Amniotic stem cell (primary cell): ENCODE measurements at regions not wholly inside any gene's neighbourhood (a gene's known extent, or its start where the extent isn't known, plus 50 kb on each side); places are given as distances from the start of the nearest gene placed in this dataset.

Source experiments
- DNase-seq: peaks from one replicate; lab custom pipeline; 2025; lab: John Stamatoyannopoulos, UW

DNA sequence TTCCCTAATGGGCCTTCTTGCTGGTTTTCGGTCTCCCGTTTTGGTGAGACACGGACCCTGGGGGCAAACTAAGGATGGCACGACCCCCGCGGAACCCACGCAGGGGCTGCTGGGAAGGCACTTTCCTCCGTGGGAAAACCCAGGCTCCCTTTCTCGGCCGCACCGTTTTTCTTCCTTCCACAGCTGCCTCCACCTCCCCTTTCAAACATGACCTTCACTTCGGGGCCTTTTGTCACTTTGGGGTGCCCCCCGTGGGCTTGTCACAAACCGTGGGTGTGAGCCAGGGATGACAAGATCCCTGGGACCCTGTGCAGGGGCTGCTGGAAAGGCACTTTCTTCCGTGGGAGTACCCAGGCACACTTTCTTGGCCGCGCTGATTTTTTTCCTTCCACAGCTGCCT, 268.7 kb downstream of the ALG10 start:
- no peak for DNase-seq

DNA sequence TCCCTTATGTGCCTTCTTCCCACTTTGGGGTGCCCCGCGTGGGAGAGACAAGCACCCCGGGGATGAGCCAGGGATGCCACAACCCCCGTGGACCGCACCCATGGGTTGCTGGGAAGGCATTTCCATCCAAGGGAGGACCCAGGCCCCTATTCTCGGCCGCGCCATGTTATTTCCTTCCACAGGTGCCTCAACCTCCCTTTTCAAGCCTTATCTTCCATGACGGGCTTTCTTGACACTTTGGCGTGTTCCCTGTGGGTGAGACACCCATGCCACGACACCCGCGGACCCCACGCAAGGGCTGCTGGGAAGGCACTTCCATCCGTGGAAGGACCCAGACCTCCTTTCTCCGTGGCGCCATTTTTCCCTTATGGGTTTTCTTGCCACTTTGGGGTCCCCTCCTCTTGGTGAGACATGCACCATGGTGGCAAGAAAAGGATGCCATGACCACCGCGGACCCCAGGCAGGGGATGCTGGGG, 269.2 kb downstream of the ALG10 start:
- no peak for DNase-seq

DNA sequence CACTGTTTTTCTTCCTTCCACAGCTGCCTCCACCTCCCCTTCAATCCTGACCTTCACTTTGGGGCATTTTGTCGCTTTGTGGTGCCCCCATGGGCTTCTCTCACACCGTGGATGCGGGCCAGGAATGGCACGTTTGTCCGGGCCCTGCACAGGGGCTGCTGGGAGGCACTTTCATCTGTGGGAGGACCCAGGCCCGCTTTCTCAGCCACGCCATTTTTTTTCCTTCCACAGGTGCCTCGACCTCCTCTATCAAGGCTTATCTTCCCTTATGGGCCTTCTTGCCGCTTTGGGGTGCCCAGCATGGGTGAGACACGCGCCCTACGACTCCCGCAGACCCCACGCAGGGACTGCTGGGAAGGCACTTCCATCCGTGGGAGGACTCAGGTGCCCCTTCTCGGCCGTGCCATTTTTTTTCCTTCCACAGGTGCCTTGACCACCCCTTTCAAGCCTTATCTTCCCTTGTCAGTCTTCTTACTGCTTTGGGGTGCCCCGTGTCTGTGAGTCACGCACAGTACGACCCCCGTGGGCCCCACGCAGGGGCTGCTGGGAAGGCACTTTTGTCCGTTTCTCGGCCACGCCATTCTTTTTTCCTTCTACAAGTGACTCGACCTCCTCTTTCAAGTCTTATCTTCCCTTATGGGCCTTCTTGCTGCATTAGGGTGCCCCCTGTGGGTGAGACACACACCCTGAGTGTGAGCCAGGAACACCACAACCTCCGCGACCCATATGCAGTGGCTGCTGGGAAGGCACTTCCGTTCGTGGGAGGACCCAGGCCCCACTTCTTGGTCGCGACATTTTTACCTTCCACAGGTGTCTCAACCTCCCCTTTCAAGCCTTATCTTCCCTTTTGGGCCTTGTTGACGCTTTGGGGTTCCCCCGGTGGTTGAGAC, 270.7 kb downstream of the ALG10 start:
- DNase-seq, result no peak

DNA sequence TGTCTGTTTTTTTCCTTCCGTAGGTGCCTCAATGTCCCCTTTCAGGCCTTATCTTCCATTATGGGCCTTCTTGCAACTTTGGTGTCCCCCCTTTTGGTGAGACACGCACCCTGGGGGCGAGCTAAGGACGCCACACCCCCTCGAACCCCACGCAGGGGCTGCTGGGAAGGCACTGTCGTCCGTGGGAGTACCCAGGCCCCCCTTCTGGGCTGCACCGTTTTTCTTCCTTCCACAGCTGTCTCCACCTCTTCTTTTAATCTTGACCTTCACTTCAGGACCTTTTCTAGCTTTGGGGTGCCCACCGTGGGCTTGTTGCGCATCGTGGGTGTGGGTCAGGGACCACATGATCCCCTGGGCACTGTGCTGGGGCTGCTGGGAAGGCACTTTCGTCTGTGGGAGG, 271.8 kb downstream of the ALG10 start:
- DNase-seq, result no peak

DNA sequence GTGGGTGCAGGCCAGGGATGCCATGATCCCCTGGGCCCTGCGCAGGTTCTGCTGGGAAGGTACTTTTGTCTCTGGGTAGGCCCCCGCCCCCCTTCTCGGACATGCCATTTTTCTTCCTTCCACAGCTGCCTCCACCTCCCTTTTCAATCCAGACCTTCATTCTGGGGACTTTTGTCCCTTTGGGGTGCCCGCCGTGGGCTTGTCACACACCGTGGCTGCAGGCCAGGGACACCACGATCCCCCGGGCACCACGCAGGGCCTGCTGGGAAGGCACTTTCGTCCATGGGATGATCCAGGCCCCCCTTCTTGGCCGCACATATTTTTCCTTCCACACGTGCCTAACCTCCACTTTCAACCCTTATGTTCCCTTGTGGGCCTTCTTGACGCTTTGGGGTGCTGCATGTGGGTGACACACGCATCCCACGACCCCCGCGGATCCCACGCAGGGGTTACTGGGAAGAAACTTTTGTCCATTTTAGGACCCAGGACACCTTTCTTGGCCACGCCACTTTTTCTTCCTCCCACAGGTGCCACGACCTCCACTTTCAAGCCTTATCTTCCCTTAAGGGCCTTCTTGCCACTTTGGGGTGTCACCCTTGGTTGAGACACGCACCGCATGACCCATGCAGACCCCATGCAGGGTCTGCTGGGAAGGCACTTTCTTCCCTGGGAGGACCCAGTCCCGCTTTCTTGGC, 272.5 kb downstream of the ALG10 start:
- no peak for DNase-seq

DNA sequence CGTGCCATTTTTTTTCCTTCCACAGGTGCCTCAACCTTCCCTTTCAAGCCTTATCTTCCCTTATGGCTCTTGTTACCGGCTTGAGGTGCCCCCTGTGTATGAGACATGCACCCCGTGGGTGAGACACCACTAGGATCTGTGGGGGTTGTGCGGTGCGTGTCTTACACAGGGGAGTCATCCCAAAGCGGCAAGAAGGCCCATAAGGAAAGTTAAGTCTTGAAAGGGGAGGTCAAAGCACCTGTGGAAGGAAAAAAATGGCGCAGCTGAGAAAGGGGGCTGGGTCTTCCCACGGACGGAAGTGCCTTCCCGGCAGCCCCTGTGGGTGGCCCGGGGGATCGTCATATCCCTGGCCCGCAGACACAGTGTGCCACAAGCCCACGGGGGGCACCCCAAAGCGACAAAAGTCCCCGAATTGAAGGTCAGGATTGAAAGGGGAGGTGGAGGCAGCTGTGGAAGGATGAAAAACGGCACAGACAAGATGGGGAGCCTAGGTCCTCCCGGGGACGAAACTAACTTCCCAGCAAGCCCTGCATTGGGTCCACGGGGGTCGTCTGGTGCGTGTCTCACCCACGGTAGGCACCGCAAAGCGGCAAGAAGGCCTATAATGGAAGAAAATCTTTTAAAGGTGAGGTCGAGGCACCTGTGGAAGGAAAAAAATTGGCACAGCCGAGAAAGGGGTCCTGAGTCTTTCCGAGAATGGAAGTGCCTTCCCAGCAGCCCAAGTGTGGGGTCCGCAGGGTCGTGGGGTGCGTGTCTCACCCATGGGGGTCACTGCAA, 273.3 kb downstream of the ALG10 start:
- no peak for DNase-seq

DNA sequence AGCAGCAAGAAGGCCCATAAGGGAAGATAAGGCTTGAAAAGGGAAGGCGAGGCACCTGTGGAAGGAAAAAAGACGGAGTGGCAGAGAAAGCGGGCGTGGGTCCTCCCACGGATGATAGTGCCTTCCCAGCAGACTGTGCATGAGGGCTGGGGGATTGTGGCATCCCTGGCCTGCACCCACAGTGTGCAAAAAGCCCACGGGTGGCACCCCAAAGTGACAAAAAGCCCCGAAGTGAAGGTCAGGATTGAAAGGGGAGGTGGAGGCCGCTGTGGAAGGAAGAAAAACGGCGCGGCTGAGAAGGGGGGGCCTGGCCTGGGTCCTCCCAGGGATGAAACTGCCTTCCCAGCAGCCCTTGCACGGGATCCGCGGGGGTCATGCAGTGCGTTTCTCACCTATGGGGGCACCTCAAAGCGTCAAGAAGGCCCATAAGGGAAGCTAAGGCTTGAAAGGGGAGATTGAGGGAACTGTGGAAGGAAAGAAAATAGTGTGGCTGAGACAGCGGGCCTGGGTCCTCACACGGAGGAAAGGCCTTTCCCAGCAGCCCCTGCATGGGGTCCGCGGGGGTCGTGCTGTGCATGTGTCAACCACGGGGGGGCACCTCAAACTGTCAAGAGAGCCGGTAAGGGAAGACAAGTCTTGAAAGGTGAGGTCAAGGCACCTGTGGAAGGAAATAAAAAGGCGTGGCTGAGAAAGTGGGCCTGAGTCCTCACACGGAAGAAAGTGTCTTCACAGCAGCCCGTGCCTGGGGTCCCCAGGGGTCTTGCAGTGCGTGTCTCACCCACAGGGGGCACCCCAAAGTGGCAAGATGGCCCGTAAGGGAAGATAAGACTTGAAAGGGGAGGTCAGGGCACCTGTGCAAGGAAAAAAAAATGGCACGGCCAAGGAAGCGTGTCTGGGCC, 274.1 kb downstream of the ALG10 start:
- no peak for DNase-seq

DNA sequence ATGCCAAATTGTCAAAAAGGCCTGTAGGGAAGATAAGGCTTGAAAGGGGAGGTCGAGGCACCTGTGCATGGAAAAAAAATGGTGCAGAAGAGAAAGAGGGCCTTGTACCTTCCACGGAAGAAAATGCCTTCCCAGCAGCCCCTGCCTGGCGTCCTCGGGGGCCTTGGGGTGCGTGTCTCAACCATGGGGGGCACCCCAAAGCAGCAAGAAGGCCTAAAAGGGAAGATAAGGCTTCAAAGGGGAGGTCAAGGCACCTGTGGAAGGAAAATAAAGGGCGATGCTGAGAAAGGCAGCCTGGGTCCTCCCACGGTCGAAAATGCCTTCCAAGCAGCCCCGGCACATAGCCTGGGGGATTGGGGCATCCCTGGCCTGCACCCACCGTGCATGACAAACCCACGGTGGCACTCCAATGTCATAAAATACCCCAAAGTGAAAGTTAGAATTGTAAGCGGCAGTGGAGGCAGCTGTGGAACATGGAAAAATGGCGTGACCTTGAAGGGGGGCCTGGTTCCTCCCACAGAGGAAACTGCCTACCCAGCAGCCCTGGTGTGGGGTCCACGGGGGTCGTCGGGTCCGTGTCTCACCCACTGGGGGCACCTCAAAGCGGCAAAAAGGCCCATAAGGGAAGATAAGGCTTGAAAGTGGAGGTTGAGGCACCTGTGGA, 275.0 kb downstream of the ALG10 start:
- DNase-seq, result no peak

DNA sequence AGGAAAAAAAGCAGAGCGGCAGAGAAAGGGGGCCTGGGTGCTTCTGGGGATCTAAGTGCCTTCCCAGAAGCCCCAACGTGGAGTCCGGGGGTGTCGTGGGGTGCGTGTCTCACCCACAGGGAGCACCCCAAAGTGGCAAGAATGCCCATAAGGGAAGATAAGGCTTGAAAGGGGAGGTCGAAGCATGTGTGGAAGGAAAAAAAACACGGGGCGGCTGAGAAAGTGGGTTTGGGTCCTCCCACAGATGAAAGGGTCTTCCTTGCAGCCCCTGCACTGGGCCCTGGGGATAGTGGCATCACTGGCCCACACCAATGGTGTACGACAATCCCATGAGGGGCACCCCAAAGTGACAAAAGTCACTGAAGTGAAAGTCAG, 275.5 kb downstream of the ALG10 start:
- no peak for DNase-seq

DNA sequence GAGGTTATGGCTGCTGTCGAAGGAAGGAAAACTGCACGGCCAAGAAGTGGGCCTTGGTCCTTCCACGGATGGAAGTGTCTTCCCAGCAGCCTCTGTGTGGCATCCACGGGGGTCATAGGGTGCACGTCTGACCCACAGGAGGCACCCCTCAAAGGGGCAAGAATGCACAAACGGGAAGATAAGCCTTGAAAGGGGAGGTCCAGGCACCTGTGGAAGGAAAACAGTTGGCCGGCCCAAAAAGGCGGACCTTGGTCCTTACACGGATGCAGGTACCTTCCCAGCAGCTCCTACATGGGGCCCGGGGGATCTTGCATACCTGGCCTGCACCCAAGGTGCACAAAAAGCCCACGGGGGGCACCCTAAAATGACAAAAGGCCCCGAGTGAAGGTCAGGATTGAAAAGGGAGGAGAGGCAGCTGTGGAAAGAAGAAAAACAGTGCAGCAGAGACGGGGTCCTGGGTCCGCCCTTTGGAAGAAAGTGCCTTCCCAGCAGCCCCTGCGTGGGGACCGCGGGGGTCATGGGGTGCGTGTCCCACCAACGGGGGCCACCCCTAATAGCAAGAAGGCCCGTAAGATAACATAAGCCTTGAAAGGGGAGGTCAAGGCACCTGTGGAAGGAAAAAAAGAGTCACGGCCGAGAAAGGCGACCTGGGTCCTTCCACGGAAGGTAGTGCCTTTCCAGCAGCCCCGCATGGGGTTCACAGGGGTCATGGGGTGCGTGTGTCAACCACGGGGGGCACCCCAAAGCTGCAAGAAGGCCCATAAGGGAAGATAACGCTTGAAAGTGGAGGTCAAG, 276.1 kb downstream of the ALG10 start:
- DNase-seq, result no peak

DNA sequence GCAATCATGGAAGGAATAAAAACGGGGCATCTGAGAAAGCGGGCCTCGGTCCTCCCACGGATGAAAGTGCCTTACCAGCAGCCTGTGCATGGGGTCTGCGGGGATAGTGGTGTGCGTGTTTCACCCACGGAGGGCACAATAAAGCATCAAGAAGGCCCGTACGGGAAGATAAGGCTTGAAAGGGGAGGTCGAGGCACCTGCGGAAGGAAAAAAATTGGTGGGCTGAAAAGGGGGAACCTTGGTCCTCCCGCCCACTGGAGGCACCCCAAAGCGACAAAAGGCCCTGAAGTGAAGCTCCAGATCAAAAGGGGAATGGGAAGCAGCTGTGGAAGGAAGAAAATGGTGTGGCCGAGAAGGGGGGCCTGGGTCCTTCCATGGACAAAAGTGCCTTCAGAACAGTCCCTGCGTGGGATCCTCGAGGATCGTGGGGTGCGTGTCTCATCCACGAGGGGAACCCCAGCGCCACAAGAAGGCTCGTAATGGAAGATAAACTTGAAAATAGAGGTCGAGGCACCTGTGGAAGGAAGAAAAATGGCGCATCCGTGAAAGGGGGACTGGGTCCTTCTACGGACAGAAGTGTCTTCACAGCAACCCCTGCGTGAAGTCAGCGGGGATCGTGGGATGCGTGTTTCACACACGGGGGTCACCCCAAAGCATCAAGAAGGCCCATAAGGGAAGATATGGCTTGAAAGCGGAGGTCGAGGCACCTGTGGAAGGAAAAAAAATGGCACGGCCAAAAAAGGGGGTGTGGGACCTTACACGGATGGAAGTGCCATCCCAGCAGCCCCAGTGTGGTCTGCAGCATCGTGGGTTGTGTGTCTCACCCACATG, 276.9 kb downstream of the ALG10 start:
- DNase-seq, result no peak

DNA sequence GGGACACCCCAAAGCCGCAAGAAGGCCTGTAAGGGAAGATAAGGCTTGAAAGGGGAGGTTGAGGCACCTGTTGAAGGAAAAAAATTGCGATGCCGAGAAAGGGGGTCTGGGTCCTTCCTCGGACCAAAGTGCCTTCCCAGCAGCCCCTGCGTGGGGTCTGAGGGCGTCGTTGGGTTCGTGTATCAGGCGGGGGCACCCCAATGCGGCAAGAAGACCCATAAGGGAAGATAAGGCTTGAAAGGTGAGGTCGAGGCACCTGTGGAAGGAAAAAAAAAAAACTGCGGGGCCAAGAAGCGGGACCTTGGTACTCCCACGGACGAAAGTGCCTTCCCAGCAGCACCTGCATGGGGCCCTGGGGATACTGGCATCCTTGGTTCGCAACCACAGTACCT, 277.5 kb downstream of the ALG10 start:
- no peak for DNase-seq

DNA sequence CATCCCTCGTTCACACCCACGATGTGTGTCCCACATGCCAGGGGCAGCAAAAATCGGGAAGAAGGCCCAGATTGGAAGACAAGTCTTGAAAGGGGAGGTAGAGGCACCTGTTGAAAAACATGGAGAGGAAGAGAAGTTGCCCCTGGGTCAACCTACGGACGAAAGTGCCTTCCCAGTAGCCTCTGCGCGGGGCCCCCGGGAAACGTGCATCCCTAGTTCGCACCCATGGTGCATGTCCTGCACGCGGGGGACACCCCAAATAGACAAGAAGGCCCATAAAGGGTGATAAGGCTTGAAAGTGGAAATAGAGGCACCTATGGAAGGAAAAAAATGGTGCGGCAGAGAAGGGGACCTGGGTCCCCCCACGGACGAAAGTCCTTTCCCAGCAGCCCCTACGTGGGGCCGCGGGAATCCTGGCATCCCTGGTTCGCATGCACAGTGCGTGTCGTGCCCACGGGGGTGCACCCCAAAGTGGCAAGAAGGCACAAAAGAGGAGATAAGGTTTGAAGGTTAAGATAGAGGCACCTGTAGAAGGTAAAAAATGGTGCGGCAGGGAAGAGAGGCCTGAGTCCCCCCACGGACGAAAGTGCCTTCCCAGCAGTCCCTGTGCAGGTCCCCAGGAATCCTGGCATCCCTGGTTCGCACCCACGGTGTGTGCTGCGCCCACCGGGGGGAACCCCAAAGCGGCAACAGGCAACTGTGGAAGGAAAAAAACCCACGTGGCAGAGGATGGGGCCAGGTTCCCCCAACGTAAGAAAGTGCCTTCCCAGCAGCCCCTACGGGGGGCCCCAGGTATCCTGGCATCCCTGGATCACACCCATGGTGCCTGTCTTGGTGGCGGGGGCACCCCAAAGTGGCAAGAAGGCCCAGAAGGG, 278.3 kb downstream of the ALG10 start:
- DNase-seq, result no peak

DNA sequence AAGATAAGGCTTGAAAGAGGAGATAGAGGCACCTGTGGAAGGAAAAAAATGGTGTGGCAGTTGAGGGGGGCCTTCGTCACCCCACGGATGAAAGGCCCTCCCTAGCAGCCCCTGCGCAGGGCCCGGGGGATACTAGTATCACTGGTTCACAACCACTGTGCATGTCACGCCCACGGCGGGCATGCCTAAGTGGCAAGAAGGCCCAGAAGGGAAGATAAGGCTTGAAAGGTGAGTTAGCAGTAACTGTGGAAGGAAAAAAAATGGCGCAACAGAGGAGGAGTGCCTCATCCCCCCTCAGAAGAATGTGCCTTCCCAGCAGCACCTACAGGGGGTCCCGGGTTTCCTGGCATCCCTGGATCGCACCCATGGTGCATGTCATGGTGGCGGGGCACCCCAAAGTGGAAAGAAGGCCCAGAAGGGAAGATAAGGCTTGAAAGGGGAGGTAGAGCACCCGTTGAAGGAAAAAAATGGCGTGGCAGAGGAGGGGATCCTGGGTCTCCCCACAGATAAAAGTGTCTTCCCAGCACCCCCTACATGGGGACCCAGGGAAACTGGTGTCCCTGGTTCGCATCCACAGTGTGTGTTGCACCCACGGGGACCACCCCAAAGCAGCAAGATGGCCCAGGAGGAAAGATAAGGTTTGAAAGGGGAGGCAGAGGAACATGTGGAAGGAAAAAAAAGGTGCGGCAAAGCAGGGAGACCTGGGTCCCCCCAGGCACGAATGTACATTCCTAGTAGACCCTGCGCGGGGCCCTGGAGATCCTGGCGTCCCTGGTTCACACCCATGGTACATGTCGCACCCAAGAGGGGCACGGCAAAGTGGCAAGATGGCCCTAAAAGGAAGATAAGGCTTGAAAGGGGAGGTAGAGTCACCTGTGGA, 279.2 kb downstream of the ALG10 start:
- DNase-seq, result no peak

DNA sequence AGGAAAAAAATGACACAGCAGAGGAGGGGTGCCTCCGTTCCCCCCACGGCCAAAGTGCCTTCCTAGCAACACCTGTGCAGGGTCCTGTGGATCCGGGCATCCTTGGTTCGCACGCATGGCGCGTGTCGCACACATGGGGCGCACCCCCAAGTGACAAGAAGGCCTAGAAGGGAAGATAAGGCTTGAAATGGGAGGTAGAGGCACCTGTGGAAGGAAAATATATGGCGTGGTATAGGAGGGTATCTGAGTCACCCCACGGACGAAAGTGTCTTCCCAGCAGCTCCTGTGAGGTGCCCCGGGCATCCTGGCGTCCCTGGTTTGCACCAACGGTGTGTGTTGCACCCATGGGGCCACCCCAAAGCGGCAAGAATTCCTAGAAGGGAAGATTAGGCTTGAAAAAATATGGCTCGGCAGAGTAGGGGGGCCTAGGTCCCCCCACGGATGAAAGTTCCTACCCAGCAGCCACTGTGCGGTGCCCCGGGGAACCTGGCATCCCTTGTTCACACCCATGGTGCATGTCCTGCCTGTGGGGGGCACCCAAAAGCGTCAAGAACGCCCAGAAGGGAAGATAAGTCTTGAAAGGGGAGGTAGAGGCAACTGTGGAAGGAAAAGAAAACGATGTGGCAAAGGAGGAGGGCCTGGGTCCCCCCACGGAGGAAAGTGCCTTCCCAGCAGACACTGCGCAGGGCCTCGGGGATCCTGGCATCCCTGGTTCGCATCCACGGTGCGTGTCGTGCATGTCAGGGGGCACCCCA, 280.0 kb downstream of the ALG10 start:
- no peak for DNase-seq

DNA sequence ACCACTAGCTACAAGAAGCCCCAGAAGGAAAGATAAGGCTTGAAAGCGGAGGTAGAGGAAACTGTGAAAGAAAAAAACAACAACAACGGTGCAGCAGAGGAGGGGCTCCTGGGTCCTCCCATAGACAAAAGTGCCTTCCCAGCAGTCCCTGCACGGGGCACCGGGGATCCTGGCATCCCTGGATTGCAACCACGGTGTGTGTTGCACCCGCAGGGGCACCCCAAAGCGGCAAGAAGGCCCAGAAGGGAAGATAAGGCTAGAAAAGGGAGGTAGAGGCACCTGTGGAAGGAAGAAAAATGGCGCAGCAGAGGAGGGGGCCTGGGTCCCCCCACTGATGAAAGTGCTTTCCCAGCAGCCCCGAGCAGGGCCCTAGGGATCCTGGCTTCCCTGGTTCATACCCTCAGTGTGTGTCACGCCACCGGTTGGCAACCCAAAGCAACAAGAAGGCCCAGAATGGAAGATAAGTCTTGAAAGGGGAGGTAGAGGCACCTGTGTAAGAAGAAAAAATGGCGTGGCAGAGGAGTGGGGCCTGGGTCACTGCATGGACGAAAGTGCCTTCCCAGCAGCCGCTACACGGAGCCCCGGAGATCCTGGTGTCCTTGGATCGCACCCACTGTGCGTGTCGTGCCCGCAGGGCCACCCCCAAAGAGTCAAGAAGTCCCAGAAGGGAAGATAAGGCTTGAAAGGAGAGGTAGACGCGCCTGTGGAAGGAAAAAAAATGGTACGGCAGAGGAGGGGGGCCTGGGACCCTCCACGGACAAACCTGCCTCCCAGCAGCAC, 281.0 kb downstream of the ALG10 start:
- no peak for DNase-seq
